HepG2 (cell line): ENCODE measurements at regions not wholly inside any gene's neighbourhood (a gene's known extent, or its start where the extent isn't known, plus 50 kb on each side); places are given as distances from the start of the nearest gene placed in this dataset.
"Not testable (repeated sequence)": the region's sequence is repeated elsewhere in the genome, so short reads cannot be mapped to it uniquely, and the experiment has no call there.

ENCODE experiments used
- ATAC-seq: fragments of 200-7000 bp; cut with Tn5 transposase; 3 replicates; pipeline ENCODE4 v1.9.1; 2020; ENCODE audit warnings: mild to moderate bottlenecking, moderate library complexity
- BruUV-seq: library from RNA; stranded (reverse); fragments of 400-500 nt; replicated peaks from 2 replicates; lab custom pipeline; 2021; lab: Mats Ljungman, UMichigan
- CTCF ChIA-PET: fragments of 300-600 bp; formaldehyde crosslinking; extraction: SDS; loops from one replicate; lab custom pipeline; 2021; ENCODE audit warnings: low total read pairs, inconsistent platforms, low intra/inter-chr PET ratio; lab: Yijun Ruan, JAX
- POLR2A ChIA-PET: fragments of 350-600 bp; sonication (Branson Sonifier 250); formaldehyde crosslinking; loops from one replicate; lab custom pipeline; 2020; ENCODE audit warnings: antibody characterized with exemption, inconsistent platforms; lab: Yijun Ruan, JAX
- DNase-seq: peaks from one replicate; pipeline ENCODE4 v3.0.0-alpha.2; 2015; ENCODE audit warnings: low spot score
- FAIRE-seq: peaks from 3 replicates; lab custom pipeline; 2011; peaks lifted over from hg19 to GRCh38; lab: Jason Lieb, UNC
- H2AFZ ChIP-seq: one replicate; pipeline ENCODE4 v1.6.1; 2011; ENCODE audit warnings: low read length, inconsistent platforms
- H3K27ac ChIP-seq: fragments of 300-600 bp; 3 replicates; pipeline ENCODE4 v1.8.0; 2011; ENCODE audit warnings: mixed run types, mild to moderate bottlenecking, mixed read lengths, low read length, inconsistent platforms; ENCODE audit not compliant: insufficient read depth; ENCODE audit errors: extremely low read length
- H3K27me3 ChIP-seq, 2 experiments: fragments of 200-600 bp in 1 of 2; 2 replicates in 1 of 2; 3 replicates in 1 of 2; pipeline versions ENCODE4 v1.6.0 to v1.8.0; 2011; ENCODE audit warnings: low read length in 2 of 2, mild to moderate bottlenecking in 2 of 2, moderate library complexity in 2 of 2, inconsistent platforms in 1 of 2; ENCODE audit not compliant: insufficient read depth in 2 of 2, control insufficient read depth in 1 of 2
- H3K36me3 ChIP-seq, 2 experiments: fragments of 200-600 bp in 1 of 2; replicated peaks in 1 of 2; 2 replicates in 1 of 2; 3 replicates in 1 of 2; pipeline versions ENCODE4 v1.5.1 to v1.8.0; 2011; ENCODE audit warnings: low read length in 2 of 2, inconsistent platforms in 1 of 2; ENCODE audit not compliant: insufficient read depth in 2 of 2, control insufficient read depth in 1 of 2
- H3K4me1 ChIP-seq: 2 replicates; pipeline ENCODE4 v1.5.1; 2012; ENCODE audit warnings: low read length, inconsistent platforms; ENCODE audit not compliant: insufficient read depth
- H3K4me2 ChIP-seq: 2 replicates; pipeline ENCODE4 v1.6.0; 2011; ENCODE audit warnings: low read depth, low read length, inconsistent platforms
- H3K4me3 ChIP-seq, 3 experiments: fragments of 200-600 bp in 1 of 3; sonication (generic), shearing (Covaris generic) in 1 of 3; replicated peaks in 1 of 3; 2 replicates each; pipeline ENCODE4 v1.5.1; 2011 to 2016; ENCODE audit warnings: low read length in 3 of 3, inconsistent platforms in 2 of 3, low read depth in 2 of 3, mild to moderate bottlenecking in 2 of 3, control low read depth in 1 of 3, mixed read lengths in 1 of 3; ENCODE audit not compliant: insufficient read depth in 1 of 3
- H3K79me2 ChIP-seq: one replicate; pipeline ENCODE4 v1.6.1; 2011; ENCODE audit warnings: low read length, inconsistent platforms; ENCODE audit not compliant: insufficient read depth
- H3K9ac ChIP-seq: 2 replicates; pipeline ENCODE4 v1.6.0; 2011; ENCODE audit warnings: mild to moderate bottlenecking, low read depth, low read length, inconsistent platforms; ENCODE audit not compliant: insufficient read depth
- H3K9me3 ChIP-seq: 2 replicates; pipeline ENCODE4 v1.5.1; 2012; ENCODE audit warnings: mild to moderate bottlenecking, low read length
- H4K20me1 ChIP-seq: 2 replicates; pipeline ENCODE4 v1.6.0; 2011; ENCODE audit warnings: inconsistent platforms, mild to moderate bottlenecking, low read length, moderate library complexity; ENCODE audit not compliant: insufficient read depth
- EP300 ChIP-seq, 3 experiments: sonication (generic) in 1 of 3; formaldehyde crosslinking in 1 of 3; IDR thresholded peaks; 2 replicates each; pipeline versions ENCODE4 v1.5.1 to v1.6.1; 2011 to 2020; ENCODE audit warnings: low read depth in 2 of 3, low read length in 2 of 3, borderline replicate concordance in 1 of 3, improper control_type of control experiment in 1 of 3, mild to moderate bottlenecking in 1 of 3, missing genetic modification reagents in 1 of 3, moderate library complexity in 1 of 3
- MED13 ChIP-seq: sonication (generic); formaldehyde crosslinking; IDR thresholded peaks from 2 replicates; pipeline ENCODE4 v1.5.0; 2020; ENCODE audit warnings: missing genetic modification reagents
- ZNF350 ChIP-seq: sonication (generic); formaldehyde crosslinking; IDR thresholded peaks from 2 replicates; pipeline ENCODE4 v1.4.0; 2020; ENCODE audit warnings: mild to moderate bottlenecking, low read depth, missing genetic modification reagents, borderline replicate concordance
- WGBS: methylation state at CpG from one replicate; pipeline ENCODE4 v1.1.6; 2017; ENCODE audit warnings: low lambda C conversion rate; 5-methylcytosine and 5-hydroxymethylcytosine counted together
- in situ Hi-C: cut with HindIII; loops from 2 replicates; pipeline ENCODE4 v1.10.0; 2017; ENCODE audit warnings: low pct_unique_long_range_greater_than_20kb; ENCODE audit not compliant: extremely low pct_ligation_motif_present
- intact Hi-C: fragments of 100-400 bp; cut with micrococcal nuclease; formaldehyde crosslinking; loops from one replicate; pipeline ENCODE4 v1.10.0; 2022; ENCODE audit not compliant: unreplicated experiment
- TF ChIP-seq, protein P1 (sequence below): sonication (generic); formaldehyde crosslinking; conservative IDR thresholded peaks from 2 replicates; pipeline ENCODE4 v1.8.0; 2022; ENCODE audit warnings: missing genetic modification reagents
- TF ChIP-seq, protein P2 (sequence below): sonication (generic); formaldehyde crosslinking; IDR thresholded peaks from 2 replicates; pipeline ENCODE4 v1.4.0; 2020; ENCODE audit warnings: missing genetic modification reagents
- TF ChIP-seq, protein P3 (sequence below): sonication (generic); formaldehyde crosslinking; IDR thresholded peaks from 2 replicates; pipeline ENCODE4 v1.4.0; 2020; ENCODE audit warnings: missing genetic modification reagents

DNA sequence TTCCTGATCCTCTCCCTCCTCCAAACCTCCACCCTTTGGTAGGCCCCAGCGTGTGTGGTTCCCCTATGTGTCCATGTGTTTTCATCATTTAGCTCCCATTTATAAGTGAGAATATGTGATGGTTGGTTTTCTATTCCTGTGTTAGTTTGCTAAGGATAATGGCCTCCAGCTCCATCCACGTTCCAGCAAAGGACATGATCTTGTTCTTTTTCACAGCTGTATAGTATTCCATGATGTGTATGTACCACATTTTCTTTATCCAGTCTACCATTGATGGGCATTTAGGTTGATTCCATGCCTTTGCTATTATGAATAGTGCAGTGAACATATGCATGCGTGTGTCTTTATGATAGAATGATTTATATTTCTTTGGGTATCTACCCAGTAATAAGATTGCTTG lies 420.7 kb downstream of the MIAT start:
- BruUV-seq, in situ Hi-C loops, H3K4me2 ChIP-seq, POLR2A ChIA-PET, H3K36me3 ChIP-seq, DNase-seq, H3K9ac ChIP-seq, H3K27ac ChIP-seq, FAIRE-seq, H2AFZ ChIP-seq, H4K20me1 ChIP-seq, H3K27me3 ChIP-seq, H3K9me3 ChIP-seq, H3K4me3 ChIP-seq, ATAC-seq, CTCF ChIA-PET, H3K4me1 ChIP-seq, H3K79me2 ChIP-seq: not testable (repeated sequence)
- WGBS: 12% methylated on average over 3 of the region's 3 CpGs
- intact Hi-C loops: loop anchor here (2.0 kb wide), 1 partner anchor 15 kb away; no protein-coding TSS in a partner anchor

DNA sequence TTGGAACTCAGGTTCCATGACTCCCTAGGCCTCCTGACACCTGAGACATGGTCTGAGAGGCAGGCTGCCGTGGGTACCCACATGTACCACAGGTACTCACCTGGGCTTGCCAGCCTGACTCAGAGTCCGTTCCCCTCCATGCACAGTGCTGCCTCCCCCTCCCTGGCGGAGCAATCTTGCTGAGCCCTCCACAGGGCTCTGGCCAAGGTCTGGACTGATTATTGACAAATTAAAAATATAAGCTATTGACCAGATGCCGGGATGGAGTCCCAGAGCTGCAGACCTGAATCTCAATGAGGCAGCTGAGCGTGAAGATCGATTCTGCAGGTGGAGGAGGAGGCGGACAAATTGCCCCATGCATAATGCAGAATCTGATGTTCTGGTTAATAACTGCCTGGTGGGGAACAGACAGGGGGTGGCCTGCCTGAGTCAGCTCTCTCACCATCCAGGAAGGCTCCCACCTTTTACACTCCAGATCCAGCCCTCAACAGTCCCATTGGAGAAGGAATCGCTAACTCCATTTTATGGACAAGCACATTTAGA lies 422.7 kb downstream of the MIAT start:
- Histone ChIP-seq H3K4me2 (no peak overlapping the region), H3K36me3 (no peaks in the 10 kb centered on the region), H3K9me3 (no peaks in the 10 kb centered on the region), H3K4me1 (no peaks in the 10 kb centered on the region), H3K27ac (no peak overlapping the region), H3K27me3 (no peaks in the 10 kb centered on the region), H3K79me2 (no peaks in the 10 kb centered on the region), H4K20me1 (no peaks in the 10 kb centered on the region), H3K4me3 (no peak overlapping the region), H2AFZ (no peak overlapping the region), H3K9ac (no peak overlapping the region)
- DNase-seq (no peak), ATAC-seq (no peak), FAIRE-seq (no peak)
- intact Hi-C loops (no loop called here), in situ Hi-C loops (no loop called here)
- 31% methylated on average over 5 of the region's 8 CpGs for WGBS
- ChIA-PET POLR2A (no interaction called here), CTCF (no interaction called here)
- BruUV-seq: no TSS peak
- TF ChIP-seq EP300 (IDR thresholded peaks at IDR 0.05; ENCODE audit: low read depth in 2 of 2, low read length in 2 of 2) (no peak), EP300 (CRISPR knock-in tag; IDR thresholded peaks at IDR 0.05; ENCODE audit: borderline replicate concordance) (no peak), ZNF350 (CRISPR knock-in tag) (no peak), MED13 (no peak)
- TF ChIP-seq, protein P1, sequence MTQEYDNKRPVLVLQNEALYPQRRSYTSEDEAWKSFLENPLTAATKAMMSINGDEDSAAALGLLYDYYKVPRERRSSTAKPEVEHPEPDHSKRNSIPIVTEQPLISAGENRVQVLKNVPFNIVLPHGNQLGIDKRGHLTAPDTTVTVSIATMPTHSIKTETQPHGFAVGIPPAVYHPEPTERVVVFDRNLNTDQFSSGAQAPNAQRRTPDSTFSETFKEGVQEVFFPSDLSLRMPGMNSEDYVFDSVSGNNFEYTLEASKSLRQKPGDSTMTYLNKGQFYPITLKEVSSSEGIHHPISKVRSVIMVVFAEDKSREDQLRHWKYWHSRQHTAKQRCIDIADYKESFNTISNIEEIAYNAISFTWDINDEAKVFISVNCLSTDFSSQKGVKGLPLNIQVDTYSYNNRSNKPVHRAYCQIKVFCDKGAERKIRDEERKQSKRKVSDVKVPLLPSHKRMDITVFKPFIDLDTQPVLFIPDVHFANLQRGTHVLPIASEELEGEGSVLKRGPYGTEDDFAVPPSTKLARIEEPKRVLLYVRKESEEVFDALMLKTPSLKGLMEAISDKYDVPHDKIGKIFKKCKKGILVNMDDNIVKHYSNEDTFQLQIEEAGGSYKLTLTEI (CRISPR knock-in tag): no peak
- TF ChIP-seq, protein P2, sequence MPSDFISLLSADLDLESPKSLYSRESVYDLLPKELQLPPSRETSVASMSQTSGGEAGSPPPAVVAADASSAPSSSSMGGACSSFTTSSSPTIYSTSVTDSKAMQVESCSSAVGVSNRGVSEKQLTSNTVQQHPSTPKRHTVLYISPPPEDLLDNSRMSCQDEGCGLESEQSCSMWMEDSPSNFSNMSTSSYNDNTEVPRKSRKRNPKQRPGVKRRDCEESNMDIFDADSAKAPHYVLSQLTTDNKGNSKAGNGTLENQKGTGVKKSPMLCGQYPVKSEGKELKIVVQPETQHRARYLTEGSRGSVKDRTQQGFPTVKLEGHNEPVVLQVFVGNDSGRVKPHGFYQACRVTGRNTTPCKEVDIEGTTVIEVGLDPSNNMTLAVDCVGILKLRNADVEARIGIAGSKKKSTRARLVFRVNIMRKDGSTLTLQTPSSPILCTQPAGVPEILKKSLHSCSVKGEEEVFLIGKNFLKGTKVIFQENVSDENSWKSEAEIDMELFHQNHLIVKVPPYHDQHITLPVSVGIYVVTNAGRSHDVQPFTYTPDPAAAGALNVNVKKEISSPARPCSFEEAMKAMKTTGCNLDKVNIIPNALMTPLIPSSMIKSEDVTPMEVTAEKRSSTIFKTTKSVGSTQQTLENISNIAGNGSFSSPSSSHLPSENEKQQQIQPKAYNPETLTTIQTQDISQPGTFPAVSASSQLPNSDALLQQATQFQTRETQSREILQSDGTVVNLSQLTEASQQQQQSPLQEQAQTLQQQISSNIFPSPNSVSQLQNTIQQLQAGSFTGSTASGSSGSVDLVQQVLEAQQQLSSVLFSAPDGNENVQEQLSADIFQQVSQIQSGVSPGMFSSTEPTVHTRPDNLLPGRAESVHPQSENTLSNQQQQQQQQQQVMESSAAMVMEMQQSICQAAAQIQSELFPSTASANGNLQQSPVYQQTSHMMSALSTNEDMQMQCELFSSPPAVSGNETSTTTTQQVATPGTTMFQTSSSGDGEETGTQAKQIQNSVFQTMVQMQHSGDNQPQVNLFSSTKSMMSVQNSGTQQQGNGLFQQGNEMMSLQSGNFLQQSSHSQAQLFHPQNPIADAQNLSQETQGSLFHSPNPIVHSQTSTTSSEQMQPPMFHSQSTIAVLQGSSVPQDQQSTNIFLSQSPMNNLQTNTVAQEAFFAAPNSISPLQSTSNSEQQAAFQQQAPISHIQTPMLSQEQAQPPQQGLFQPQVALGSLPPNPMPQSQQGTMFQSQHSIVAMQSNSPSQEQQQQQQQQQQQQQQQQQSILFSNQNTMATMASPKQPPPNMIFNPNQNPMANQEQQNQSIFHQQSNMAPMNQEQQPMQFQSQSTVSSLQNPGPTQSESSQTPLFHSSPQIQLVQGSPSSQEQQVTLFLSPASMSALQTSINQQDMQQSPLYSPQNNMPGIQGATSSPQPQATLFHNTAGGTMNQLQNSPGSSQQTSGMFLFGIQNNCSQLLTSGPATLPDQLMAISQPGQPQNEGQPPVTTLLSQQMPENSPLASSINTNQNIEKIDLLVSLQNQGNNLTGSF (CRISPR knock-in tag): no peak
- TF ChIP-seq, protein P3, sequence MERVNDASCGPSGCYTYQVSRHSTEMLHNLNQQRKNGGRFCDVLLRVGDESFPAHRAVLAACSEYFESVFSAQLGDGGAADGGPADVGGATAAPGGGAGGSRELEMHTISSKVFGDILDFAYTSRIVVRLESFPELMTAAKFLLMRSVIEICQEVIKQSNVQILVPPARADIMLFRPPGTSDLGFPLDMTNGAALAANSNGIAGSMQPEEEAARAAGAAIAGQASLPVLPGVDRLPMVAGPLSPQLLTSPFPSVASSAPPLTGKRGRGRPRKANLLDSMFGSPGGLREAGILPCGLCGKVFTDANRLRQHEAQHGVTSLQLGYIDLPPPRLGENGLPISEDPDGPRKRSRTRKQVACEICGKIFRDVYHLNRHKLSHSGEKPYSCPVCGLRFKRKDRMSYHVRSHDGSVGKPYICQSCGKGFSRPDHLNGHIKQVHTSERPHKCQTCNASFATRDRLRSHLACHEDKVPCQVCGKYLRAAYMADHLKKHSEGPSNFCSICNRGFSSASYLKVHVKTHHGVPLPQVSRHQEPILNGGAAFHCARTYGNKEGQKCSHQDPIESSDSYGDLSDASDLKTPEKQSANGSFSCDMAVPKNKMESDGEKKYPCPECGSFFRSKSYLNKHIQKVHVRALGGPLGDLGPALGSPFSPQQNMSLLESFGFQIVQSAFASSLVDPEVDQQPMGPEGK: no peak
